Peyer's patch (tissue), 4 donors: ENCODE measurements at regions not wholly inside any gene's neighbourhood (a gene's known extent, or its start where the extent isn't known, plus 50 kb on each side); places are given as distances from the start of the nearest gene placed in this dataset.

Experiments
- DNase-seq, 3 donors: peaks; one replicate each; pipeline ENCODE4 v3.0.0-alpha.2; 2017 to 2019
- H3K27ac ChIP-seq, 4 donors: fragments of 200-600 bp; sonication (generic); one replicate each; pipeline ENCODE4 v1.5.1; 2016 to 2019
- H3K27me3 ChIP-seq, 2 donors: fragments of 200-600 bp; sonication (generic); one replicate each; pipeline ENCODE4 v1.5.1; 2019
- H3K36me3 ChIP-seq, 3 donors: fragments of 200-600 bp; sonication (generic); one replicate each; pipeline ENCODE4 v1.5.1; 2016 to 2019
- H3K4me1 ChIP-seq, 4 donors: fragments of 200-600 bp; sonication (generic); one replicate each; pipeline ENCODE4 v1.5.1; 2016 to 2019
- H3K4me3 ChIP-seq, 4 donors: fragments of 200-600 bp; sonication (generic); 1 replicate in 3 of 4; 2 replicates in 1 of 4; pipeline ENCODE4 v1.5.1; 2016 to 2019; ENCODE audit warnings: mild to moderate bottlenecking in 1 of 4
- H3K9me3 ChIP-seq, 4 donors: fragments of 200-600 bp; sonication (generic); one replicate each; pipeline ENCODE4 v1.5.1; 2016 to 2019; ENCODE audit warnings: mild to moderate bottlenecking in 1 of 4
- CTCF ChIP-seq, 6 experiments: fragments of 450-650 bp in 4 of 6; fragments of 200-600 bp in 2 of 6; sonication (generic) in 1 of 6; IDR thresholded peaks; one replicate each; pipeline ENCODE4 v1.5.1; 2017 to 2019; ENCODE audit warnings: antibody characterized with exemption in 6 of 6, mild to moderate bottlenecking in 3 of 6, moderate library complexity in 1 of 6
- POLR2A ChIP-seq, 2 donors: fragments of 450-650 bp; IDR thresholded peaks; one replicate each; pipeline ENCODE4 v1.5.1; 2017; ENCODE audit warnings: antibody characterized with exemption in 2 of 2, mild to moderate bottlenecking in 2 of 2, moderate library complexity in 2 of 2

GRCh38 chr10:61842755-61843497 is 58.6 kb upstream of the ARID5B start:
- TF ChIP-seq CTCF (IDR thresholded peaks at IDR 0.05) = no peak
- TF ChIP-seq POLR2A (IDR thresholded peaks at IDR 0.05) = no peak
- no peak for DNase-seq
- Histone ChIP-seq H3K36me3 (no peaks in the 10 kb centered on the region), H3K27ac (no peak overlapping the region), H3K4me3 (no peak overlapping the region), H3K4me1 (peaks cover 0 to 4% (median 0%) of the 10 kb centered on the region in 4 donors), H3K27me3 (no peaks in the 10 kb centered on the region), H3K9me3 (no peaks in the 10 kb centered on the region)

- peaks cover 0 to 4% (median 0%) of the 10 kb centered on the region in 4 donors for H3K4me1 ChIP-seq
- TF ChIP-seq POLR2A (IDR thresholded peaks at IDR 0.05) (no peak), CTCF (IDR thresholded peaks at IDR 0.05) (no peak)
- H3K9me3 ChIP-seq = no peaks in the 10 kb centered on the region
- DNase-seq = no peak
- no peak overlapping the region for H3K4me3 ChIP-seq
- no peaks in the 10 kb centered on the region for H3K36me3 ChIP-seq
- no peaks in the 10 kb centered on the region for H3K27me3 ChIP-seq
- H3K27ac ChIP-seq = peak overlapping the region in 1 of 4 donors; percentile 11
These were observed 57.2 kb upstream of the ARID5B start for GRCh38 chr10:61844116-61844822.

- Histone ChIP-seq H3K4me1 (peaks cover 0 to 4% (median 0%) of the 10 kb centered on the region in 4 donors), H3K9me3 (no peaks in the 10 kb centered on the region), H3K27me3 (no peaks in the 10 kb centered on the region), H3K27ac (peak overlapping the region in 1 of 4 donors; percentile 11), H3K4me3 (no peak overlapping the region), H3K36me3 (no peaks in the 10 kb centered on the region)
- DNase-seq = peak in 1 of 3 donors; percentile 52
- TF ChIP-seq POLR2A (IDR thresholded peaks at IDR 0.05) (no peak), CTCF (IDR thresholded peaks at IDR 0.05) (no peak)
These were observed 56.1 kb upstream of the ARID5B start for GRCh38 chr10:61845196-61845949.

GRCh38 chr10:61845950-61846268 is 55.6 kb upstream of the ARID5B start:
- Histone ChIP-seq H3K27me3 (no peaks in the 10 kb centered on the region), H3K9me3 (no peaks in the 10 kb centered on the region), H3K4me1 (peaks cover 0 to 4% (median 0%) of the 10 kb centered on the region in 4 donors), H3K36me3 (no peaks in the 10 kb centered on the region), H3K27ac (no peak overlapping the region), H3K4me3 (no peak overlapping the region)
- no peak for DNase-seq
- TF ChIP-seq POLR2A (IDR thresholded peaks at IDR 0.05) = no peak
- no peak for TF ChIP-seq CTCF (IDR thresholded peaks at IDR 0.05)

- H3K4me3 ChIP-seq = no peak overlapping the region
- no peak overlapping the region for H3K27ac ChIP-seq
- no peaks in the 10 kb centered on the region for H3K27me3 ChIP-seq
- H3K9me3 ChIP-seq = no peaks in the 10 kb centered on the region
- no peaks in the 10 kb centered on the region for H3K36me3 ChIP-seq
- peaks cover 0 to 4% (median 0%) of the 10 kb centered on the region in 4 donors for H3K4me1 ChIP-seq
- no peak for DNase-seq
- no peak for TF ChIP-seq POLR2A (IDR thresholded peaks at IDR 0.05)
These were observed 55.0 kb upstream of the ARID5B start for GRCh38 chr10:61846370-61847031.
